ENCODE measurements at regions not wholly inside any gene's neighbourhood (a gene's known extent, or its start where the extent isn't known, plus 50 kb on each side); places are given as distances from the start of the nearest gene placed in this dataset.

- H3K4me3 ChIP-seq: no peak overlapping the region
- H3K9me3 ChIP-seq (replicated peaks): no peaks in the 10 kb centered on the region
- no peaks in the 10 kb centered on the region for H3K4me1 ChIP-seq
- H3K27me3 ChIP-seq: no peaks in the 10 kb centered on the region
- no peaks in the 10 kb centered on the region for H3K36me3 ChIP-seq
- no peak for DNase-seq
- no peak overlapping the region for H3K27ac ChIP-seq
These were observed 289.3 kb upstream of the TAS2R1 start for GRCh38 chr5:9919306-9920030.

DNA sequence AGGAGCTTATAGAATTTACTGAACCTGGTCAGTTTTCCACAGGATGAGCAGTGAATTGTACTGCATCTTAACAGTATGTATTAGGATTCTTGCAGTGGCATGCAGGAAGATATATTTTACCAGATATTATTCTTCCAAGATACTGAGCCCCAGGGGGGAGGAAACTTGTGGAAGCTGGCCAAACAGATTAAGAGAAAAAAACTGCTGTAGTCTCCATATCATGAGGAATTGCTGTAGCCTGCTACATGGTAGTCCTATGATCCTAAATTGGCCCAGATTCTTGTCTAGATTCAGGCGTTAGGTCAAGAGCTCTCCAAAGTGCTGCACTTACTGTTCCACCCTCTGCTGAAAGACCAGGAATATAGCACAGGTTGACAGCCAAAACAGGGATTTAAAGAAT lies 275.5 kb upstream of the TAS2R1 start:
- Histone ChIP-seq H3K27me3 (no peaks in the 10 kb centered on the region), H3K36me3 (no peaks in the 10 kb centered on the region), H3K4me3 (no peak overlapping the region), H3K4me1 (peaks cover 8% of the 10 kb centered on the region; the same call in 1 of the 2 replicates), H3K27ac (no peak overlapping the region), H3K9me3 (replicated peaks) (no peaks in the 10 kb centered on the region)
- DNase-seq: no peak

GRCh38 chr5:9903801-9904200 lies 273.6 kb upstream of the TAS2R1 start:
- peak; percentile 71 to 81 for DNase-seq
- Histone ChIP-seq H3K4me1 (peaks cover 8% of the 10 kb centered on the region; the same call in 1 of the 2 replicates), H3K4me3 (no peak overlapping the region), H3K27ac (no peak overlapping the region), H3K27me3 (no peaks in the 10 kb centered on the region), H3K36me3 (no peaks in the 10 kb centered on the region), H3K9me3 (replicated peaks) (no peaks in the 10 kb centered on the region)

GRCh38 chr5:9898319-9898718 lies 268.2 kb upstream of the TAS2R1 start:
- Histone ChIP-seq H3K9me3 (replicated peaks) (no peaks in the 10 kb centered on the region), H3K4me1 (0 out of 2 replicates have a peak, but pooled peaks cover 1% of the 10 kb centered on the region), H3K27ac (no peak overlapping the region), H3K27me3 (no peaks in the 10 kb centered on the region), H3K4me3 (no peak overlapping the region), H3K36me3 (no peaks in the 10 kb centered on the region)
- peak in 1 of 2 experiments; percentile 8 for DNase-seq

- no peak for DNase-seq
- Histone ChIP-seq H3K36me3 (no peaks in the 10 kb centered on the region), H3K4me3 (no peak overlapping the region), H3K27me3 (no peaks in the 10 kb centered on the region), H3K27ac (no peak overlapping the region), H3K4me1 (no peaks in the 10 kb centered on the region), H3K9me3 (replicated peaks) (no peaks in the 10 kb centered on the region)
These were observed 265.1 kb upstream of the TAS2R1 start for GRCh38 chr5:9895302-9895645.

DNA sequence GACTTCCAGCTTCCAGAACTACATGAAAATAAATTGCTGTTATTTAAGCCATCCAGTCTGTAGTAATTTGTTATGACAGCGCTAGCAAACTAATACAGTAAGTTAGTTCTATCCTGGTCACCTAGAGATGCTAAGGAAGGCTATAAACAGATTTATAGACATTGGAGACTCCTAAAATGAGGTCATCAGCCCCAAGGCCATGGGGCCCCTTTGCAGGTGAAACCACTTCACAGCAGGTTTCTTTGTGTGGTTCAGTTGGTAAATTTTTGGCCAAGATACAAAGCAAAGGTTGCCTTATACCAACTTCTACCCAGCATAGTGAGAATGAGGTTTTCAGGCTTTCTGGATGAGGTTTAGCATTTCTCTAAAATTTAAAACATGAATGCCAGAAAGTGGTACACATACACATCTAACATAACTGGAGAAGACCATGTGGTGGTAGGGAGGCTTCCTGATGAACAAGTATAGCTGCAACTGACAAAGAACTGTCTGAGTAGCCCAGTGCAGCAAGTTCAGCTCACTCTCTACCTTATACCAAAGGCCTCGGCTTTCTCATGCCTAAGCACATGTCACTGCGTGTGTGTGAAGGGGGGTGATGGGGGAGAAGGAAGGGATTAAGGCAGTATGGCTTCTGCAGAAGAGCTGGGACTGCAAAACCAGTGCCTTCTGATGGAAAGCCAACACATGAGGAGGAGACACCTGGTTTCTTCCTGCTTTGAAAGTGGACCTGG lies 264.6 kb upstream of the TAS2R1 start:
- Histone ChIP-seq H3K27ac (no peak overlapping the region), H3K27me3 (no peaks in the 10 kb centered on the region), H3K4me1 (no peaks in the 10 kb centered on the region), H3K36me3 (no peaks in the 10 kb centered on the region), H3K4me3 (no peak overlapping the region), H3K9me3 (replicated peaks) (no peaks in the 10 kb centered on the region)
- no peak for DNase-seq

DNA sequence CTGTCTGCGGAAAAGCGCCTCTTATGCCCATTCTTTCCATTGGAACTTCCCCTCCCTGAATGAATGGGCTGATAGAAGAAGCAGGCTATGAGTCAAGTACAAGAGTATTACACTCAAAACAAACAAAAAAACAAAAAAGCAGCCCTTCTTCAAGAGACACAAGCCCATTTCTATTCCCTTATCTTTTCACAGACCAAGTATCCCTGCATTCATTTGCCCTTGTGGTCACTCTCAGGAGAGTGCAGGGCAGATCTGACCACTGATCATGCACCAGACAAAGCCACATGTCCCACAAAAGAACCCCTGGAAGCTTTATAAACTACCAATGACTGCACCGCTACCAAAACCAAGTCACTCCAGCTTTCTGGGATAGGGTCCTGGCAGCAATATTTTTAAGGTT lies 262.5 kb upstream of the TAS2R1 start:
- no peaks in the 10 kb centered on the region for H3K9me3 ChIP-seq (replicated peaks)

DNA sequence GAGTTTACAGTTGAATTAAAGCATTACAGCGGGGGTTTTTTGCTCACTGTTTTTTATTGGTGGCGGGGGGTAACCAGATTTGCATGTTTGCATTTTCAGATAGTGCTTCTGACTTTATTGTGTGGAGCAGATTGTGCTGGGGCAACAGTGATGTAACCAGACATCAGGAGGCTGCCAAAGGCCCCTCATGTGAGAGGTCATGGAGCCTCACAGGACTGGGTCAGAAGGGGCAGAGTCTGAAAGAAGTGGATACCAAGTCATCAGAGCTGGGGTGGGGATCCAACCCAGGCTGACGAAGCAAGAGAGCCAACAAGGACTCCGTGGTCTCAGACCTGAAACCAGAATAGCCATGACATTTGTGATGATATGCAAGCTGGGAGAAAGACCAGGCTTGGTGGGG lies 259.4 kb upstream of the TAS2R1 start:
- H3K4me3 ChIP-seq: no peak overlapping the region
- no peaks in the 10 kb centered on the region for H3K9me3 ChIP-seq (replicated peaks)
- DNase-seq: no peak
- no peak overlapping the region for H3K27ac ChIP-seq
- H3K27me3 ChIP-seq: no peaks in the 10 kb centered on the region
- no peaks in the 10 kb centered on the region for H3K36me3 ChIP-seq
- no peaks in the 10 kb centered on the region for H3K4me1 ChIP-seq

More for the DNA sequence above, 262.5 kb upstream of the TAS2R1 start:
- H3K27ac ChIP-seq: no peak overlapping the region
- no peak for DNase-seq
- no peaks in the 10 kb centered on the region for H3K4me1 ChIP-seq
- H3K4me3 ChIP-seq: no peak overlapping the region
- H3K27me3 ChIP-seq: no peaks in the 10 kb centered on the region
- H3K36me3 ChIP-seq: no peaks in the 10 kb centered on the region

DNA sequence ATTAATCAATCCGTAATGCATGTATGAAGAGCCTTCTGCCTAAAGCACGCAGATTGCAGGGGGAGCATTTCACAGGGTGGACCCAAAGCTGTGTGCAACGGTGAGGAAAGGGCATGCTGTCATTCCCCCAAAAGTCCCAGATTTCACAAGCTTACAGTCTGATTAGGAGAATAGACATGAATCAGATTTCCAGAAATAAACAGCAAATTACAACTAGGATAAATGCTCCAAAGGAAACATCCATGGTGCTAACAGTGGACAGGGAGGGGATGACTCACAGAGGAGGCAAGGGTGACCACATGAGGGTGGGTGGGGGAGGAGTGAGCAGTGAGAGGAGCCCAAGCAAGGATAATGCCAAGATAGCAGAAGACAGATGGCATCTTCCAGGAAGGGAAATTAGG lies 258.4 kb upstream of the TAS2R1 start:
- no peak overlapping the region for H3K27ac ChIP-seq
- no peak for DNase-seq

GRCh38 chr5:9885164-9885563 lies 255.0 kb upstream of the TAS2R1 start:
- H3K4me1 ChIP-seq: no peaks in the 10 kb centered on the region
- H3K27ac ChIP-seq: no peak overlapping the region
- no peaks in the 10 kb centered on the region for H3K27me3 ChIP-seq
- no peaks in the 10 kb centered on the region for H3K36me3 ChIP-seq
- DNase-seq: no peak
- no peaks in the 10 kb centered on the region for H3K9me3 ChIP-seq (replicated peaks)
- no peak overlapping the region for H3K4me3 ChIP-seq

More for the DNA sequence above, 258.4 kb upstream of the TAS2R1 start:
- H3K4me1 ChIP-seq: no peaks in the 10 kb centered on the region
- H3K27me3 ChIP-seq: no peaks in the 10 kb centered on the region
- H3K9me3 ChIP-seq (replicated peaks): no peaks in the 10 kb centered on the region
- H3K36me3 ChIP-seq: no peaks in the 10 kb centered on the region
- H3K4me3 ChIP-seq: no peak overlapping the region

DNA sequence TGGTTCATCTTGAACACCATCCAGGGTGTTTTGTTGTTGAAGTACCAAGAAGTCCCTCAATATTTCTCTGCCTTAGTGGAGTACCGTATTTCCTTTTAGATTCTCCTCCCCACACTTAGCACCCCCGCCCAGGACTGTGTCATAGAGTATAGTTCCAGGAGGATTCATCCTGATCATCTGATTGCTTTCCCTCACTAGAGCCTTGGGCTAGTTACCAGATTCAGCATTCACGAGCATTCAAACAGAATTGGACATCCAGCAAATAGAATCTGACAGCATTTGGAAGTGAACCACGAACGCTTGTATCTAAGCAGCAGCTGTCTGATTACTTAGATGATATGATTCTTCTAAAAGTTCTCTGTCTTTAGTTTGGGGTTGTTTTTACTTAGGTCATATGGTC lies 248.1 kb upstream of the TAS2R1 start:
- no peaks in the 10 kb centered on the region for H3K27me3 ChIP-seq
- H3K4me1 ChIP-seq: no peaks in the 10 kb centered on the region
- H3K4me3 ChIP-seq: no peak overlapping the region
- H3K9me3 ChIP-seq (replicated peaks): no peaks in the 10 kb centered on the region
- H3K36me3 ChIP-seq: no peaks in the 10 kb centered on the region
- no peak overlapping the region for H3K27ac ChIP-seq
- no peak for DNase-seq

DNA sequence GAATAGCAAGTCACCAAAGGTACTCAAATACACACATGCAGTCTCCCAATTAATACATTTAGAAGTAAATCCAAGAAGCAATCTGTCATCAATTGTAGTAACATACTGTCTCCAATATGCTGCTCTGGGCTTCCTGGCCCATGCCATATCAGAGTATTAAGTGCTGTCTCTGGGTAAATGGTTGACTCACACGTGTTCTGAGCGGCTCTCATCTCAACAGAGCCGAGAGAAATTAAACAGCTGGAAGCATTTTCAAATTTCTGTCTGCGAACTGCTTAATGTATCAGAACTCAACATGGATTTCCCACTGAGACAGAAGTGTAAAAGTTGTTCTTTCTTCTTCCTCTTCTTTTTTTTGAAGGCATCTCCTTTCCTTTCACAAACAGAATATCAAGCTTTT lies 247.3 kb upstream of the TAS2R1 start:
- Histone ChIP-seq H3K9me3 (replicated peaks) (no peaks in the 10 kb centered on the region), H3K4me1 (no peaks in the 10 kb centered on the region), H3K27ac (no peak overlapping the region), H3K4me3 (no peak overlapping the region), H3K36me3 (no peaks in the 10 kb centered on the region), H3K27me3 (no peaks in the 10 kb centered on the region)
- DNase-seq: no peak

GRCh38 chr5:9876451-9876850 lies 246.3 kb upstream of the TAS2R1 start:
- no peak for DNase-seq

GRCh38 chr5:9869616-9870288 lies 239.6 kb upstream of the TAS2R1 start:
- no peaks in the 10 kb centered on the region for H3K27me3 ChIP-seq
- no peak for DNase-seq
- no peaks in the 10 kb centered on the region for H3K4me1 ChIP-seq
- no peak overlapping the region for H3K27ac ChIP-seq
- no peaks in the 10 kb centered on the region for H3K9me3 ChIP-seq (replicated peaks)
- H3K36me3 ChIP-seq: no peaks in the 10 kb centered on the region
- H3K4me3 ChIP-seq: no peak overlapping the region

More at GRCh38 chr5:9876451-9876850, 246.3 kb upstream of the TAS2R1 start:
- Histone ChIP-seq H3K27ac (no peak overlapping the region), H3K36me3 (no peaks in the 10 kb centered on the region), H3K4me1 (no peaks in the 10 kb centered on the region), H3K27me3 (no peaks in the 10 kb centered on the region), H3K9me3 (replicated peaks) (no peaks in the 10 kb centered on the region), H3K4me3 (no peak overlapping the region)

GRCh38 chr5:9865574-9865973 lies 235.4 kb upstream of the TAS2R1 start:
- H3K9me3 ChIP-seq (replicated peaks): no peaks in the 10 kb centered on the region
- H3K27ac ChIP-seq: no peak overlapping the region
- no peaks in the 10 kb centered on the region for H3K36me3 ChIP-seq
- DNase-seq: no peak
- H3K27me3 ChIP-seq: no peaks in the 10 kb centered on the region
- no peak overlapping the region for H3K4me3 ChIP-seq
- H3K4me1 ChIP-seq: no peaks in the 10 kb centered on the region

All from SJCRH30 (cell line).